ENCODE measurements at regions not wholly inside any gene's neighbourhood (a gene's known extent, or its start where the extent isn't known, plus 50 kb on each side); places are given as distances from the start of the nearest gene placed in this dataset.
"Not testable (repeated sequence)": the region's sequence is repeated elsewhere in the genome, so short reads cannot be mapped to it uniquely, and the experiment has no call there.

DNA sequence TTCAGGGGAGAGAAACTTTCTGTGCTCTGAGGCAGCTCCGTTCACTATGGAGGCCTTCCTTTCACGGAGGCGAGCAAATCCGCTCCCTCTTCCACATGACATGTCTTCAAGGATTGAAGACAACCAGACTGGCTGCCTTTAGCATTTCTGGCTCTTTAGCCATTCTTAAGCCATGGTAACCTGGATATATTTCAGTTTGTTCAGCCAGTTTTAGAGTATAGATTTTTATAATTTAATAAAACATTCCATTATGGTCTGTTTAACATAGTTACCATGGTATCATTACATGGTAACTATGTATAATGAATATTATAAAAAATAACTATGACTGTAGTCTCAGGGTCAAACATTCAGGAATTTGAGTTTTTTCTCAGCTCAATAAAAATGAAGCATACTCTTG is 54.2 kb upstream of the NFIA start:
- DNase-seq = no peak

DNA sequence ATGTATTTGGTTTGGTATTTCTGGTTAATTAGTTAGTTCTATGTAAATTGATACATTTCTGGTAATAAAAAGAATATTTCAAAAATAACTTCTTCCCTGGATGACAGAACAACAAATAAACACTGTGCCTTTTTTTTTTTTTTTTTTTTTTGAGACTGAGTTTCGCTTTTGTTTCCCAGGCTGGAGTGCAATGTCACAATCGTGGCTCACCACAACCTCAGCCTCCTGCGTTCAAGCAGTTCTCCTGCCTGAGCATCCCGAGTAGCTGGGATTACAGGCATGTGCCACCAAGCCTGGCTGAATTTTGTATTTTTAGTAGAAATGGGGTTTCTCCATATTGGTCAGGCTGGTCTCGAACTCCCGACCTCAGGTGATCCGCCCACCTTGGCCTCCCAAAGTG is 64.3 kb upstream of the NFIA start:
- DNase-seq = not testable (repeated sequence)

DNA sequence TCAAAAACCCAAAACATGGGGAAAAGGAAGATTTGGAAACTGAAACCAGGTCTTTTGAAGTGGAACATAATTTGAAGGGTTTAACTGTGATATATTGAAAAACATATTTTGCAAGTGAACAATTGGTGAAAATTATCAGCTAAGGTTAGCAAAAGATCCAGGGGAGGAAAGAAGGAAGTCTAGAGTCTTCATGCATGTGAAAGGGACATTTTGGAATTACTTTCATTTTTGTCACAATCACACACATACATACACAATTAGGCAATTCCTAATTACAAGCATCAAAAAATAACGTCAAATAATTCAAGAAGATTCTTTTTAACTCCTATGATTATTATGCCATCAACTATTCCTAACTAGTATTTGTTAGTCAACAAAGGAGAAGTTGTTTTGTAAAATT is 64.7 kb upstream of the NFIA start:
- no peak for DNase-seq

DNA sequence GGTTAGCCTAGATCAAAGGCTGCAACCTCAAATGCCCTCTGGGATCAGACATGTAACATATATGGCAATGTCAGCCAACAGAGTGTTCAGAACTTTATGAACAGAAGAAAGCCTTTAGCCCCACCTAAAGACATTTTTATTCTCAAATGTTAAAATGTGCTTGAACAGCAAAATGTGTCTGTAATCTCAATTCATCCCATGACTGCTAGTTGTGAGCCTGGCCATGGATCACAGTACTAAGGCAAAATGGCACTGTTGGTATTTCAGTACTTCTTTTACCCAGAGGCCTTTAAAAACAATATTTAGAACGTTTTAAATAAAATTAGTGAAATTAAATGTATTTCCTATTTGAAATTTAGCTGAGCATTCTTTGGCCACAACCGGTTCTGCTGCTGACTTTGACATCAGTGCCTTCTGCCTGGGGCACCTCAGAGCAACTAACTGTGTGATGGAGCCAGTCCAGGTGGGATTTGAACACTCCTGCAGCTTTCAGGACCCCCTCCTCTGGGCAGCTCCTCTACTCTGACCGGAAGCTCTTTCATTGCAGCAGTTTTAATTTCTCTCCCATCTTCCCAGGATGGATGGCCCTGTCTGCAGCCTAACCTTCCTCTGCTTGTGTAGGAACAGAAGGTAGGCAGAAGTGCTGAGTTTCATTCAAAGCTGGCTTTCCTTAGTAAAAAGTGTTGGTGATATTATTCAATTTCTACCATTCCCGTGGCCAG is 68.3 kb upstream of the NFIA start:
- no peak for DNase-seq

DNA sequence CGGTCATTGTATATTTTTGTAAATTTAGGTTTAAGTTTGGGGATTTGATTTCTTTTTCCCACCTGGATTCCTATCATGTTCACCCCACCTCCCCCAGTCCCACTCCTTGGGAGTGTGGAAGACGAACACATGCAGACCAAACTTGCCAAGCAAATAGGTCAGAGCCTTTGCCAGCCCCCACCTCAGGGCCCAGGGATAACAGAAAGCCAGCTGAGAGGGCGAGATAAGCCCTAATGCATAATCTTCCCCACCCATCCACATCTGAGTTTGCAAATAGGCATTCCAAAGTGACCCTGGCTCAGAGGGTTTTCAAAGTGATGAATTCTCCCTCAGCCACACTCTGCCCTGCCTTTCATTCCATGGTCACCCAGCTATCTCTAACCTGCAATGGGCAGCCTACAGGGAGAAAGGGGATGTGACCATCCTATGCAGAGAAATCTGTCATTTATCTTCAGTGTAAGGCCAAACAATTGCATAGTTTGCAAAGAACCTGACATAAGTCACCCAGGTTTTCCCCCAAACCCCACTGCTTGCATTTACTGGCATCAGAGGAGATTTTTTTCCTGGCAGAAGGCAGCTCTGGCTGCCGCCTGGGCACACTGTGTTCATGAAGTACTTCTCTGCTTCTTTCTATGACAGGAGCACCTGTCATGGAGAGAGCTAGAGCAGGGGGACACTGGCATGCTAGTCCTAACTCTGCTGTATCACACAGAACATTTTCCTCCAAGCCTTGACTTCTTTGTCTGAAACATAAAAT is 69.0 kb upstream of the NFIA start:
- no peak for DNase-seq

DNA sequence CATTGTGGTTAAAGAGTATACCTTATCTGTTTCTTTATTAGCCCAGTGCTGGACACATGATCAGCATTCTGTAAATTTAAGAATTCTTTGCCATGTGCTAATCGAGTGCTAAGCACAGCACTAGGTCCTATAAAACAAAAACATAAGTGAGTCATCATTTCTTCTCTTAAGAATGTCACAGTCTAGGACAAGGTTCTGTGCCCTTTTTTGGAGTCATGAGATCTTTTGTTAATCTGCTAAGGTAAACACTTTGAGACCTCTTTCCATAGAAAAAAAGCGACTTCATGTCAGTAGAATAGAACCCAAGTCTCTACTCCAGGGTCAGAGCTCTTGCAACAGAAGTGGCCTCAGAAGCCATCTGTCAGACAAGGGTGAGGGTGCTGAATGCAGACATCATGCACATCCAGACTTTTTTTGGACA is 70.0 kb upstream of the NFIA start:
- peak in 2 of 3 experiments; percentile 16 to 55 for DNase-seq

DNA sequence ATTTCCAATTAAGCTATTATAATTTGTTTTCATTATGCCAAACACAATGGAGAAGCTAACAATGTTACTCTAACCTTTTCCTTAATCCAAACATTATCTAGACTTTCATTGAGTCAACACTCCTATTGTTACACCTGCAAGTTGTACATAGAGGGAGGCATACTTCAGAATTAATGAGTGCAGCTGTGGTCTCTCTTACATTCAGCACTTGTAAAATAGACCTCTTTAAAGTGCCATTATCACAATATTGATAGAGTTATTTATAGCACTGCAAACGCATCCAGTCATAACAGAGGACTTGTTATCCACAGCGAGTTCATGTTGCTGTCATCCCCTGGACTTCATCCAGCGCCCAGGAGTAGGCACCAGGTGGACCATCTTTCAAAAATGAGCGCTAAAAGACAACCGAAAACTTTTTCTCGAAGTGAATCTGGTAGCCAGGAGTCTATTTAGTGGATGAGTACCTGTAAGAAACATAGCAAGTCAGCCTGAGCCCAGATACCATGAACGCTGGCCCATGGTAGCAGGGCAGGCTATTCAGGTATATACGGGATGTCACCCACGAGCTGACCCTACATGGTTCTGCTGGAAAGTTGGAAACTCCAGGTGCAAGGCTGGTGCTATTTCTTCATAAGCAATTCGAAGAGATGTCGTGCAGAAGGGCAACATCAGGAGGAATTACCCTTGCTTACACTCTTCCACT is 70.6 kb upstream of the NFIA start:
- DNase-seq = peak; percentile 74 to 97 (median 87)

DNA sequence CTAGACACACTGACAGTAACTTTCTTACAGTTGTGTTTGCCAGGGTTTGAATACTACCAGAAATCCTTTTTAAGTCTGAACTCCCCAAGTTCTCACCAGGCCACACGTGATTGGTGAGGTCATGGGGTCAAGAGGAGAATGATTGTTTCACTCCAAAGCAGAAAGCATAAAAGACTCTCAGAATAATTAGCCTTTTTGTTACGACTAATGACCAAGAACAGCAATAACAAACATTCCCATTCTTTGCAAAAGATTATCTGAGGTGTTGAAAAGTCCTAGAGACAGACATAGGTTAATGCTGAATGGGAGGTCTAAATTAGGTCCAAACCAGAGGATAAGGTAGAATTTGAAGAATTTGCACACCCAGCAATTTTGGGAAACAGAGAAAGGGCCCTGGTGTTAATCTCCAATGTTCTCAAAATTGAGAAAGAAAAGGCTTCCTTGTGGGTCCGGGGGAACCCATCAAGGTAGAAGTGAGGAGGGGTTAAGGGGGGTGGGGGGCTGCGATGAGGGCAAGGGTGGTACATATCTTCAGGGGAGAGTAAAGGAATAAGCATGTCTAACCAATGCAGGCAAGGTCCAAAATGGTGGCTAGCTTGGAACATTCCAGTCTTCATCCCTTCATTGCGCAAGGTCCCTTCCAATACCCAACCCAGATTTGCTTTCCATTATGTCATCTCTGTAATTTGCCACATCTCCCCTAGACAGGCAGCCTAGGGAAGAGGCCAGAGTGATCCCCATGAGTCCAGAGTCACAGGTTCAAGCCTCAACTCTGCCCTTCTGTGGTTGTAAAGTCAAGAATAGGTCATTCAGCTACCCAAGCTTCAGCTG is 74.6 kb upstream of the NFIA start:
- DNase-seq = peak in 1 of 3 experiments; percentile 33

DNA sequence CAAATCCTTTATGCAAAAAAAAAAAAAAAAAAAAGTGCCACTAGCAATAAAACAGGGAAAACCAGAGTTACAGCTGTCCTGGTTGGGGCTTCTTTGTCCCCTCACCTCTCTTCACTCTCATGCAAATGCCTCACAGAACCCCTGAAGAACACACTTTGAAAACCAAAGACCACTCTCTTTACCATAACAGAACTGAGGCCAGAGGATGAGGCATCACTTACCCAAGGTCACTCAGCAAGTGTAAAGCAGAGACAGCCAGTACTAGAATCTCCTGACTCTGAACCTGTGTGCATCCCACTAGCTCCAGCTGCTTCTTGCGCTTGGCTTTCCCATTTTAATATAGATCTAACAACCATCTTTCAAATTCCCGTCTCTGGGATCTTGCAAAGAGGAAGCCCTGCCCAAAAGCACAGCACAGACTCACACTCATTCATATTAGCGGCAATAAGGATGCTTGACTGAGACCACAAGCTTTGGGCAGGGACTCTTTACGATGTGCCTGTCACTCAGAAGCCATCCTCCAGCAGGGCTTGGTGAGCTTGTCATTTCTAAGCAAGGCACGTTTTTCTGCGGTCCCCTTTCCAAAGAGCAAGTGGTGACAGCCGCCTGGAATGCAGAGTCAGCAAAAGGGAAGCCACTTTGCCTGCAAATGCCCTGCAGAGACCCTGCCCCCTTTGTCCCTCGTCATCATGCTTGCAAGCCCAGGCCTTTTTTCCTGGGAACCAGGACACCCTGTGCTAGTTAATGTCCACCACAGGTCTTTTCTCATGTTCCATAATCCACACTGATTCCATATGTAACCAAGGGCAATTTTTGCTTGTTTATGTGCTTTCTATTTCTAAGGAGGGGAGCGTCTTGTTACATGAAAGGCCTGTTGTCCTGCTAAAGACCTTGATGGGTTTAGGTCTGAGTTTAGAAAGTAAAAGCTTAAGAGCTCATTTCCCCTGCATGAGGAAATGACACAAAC is 76.5 kb upstream of the NFIA start:
- peak in 1 of 3 experiments; percentile 57 for DNase-seq

DNA sequence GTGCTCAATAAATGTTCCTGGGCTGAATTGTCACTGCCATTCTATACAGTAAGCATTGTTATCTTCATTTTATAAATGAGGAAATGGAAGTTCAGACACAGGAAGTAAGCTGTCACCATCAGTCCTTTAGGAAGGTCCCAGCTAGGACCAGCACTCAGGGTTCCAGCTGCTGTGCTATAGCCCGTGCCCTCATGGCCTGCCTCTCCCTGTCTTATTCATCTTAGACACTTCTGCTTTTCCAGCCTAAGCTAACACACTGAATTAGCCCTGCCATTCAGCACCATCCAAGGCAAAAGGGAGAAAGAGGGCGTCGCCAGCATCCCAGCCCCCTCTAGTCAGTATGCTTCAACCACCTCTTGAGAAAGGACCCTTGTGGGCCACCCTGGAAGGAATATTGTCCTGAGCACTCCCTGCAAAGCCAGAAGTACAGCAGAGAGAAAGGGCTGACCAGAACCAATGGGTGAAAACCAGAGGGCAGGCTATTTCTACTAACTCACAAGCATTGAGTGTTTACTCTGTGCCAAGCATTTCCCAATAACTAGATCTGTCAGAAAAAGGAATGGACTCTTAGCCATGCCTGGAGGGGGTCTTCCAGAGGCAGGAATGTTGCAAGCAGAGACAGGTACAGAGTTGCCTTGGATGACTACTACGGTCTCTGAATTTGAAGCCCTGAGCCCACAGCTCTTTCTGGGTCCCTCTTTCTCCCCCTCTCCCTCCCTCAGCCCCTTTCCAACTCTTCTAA is 77.9 kb upstream of the NFIA start:
- DNase-seq = no peak

DNA sequence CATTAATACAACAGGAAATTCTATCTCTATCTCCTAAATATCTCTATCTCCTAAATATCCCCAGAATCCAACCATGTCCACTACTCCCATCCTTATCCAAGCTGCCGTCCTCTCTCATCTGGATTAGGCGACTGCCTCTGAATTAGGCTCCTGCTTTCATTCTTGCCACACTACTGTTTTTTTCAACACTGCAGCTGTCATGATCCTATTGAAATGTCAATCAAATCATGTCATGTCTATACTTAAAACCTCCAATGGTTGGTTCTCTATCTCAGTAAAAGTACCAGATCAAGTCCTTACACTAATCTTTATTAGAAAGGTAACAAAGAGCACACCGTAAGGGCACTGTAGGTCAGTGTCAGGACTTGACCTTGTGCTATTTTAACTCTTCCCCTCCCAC is 82.0 kb upstream of the NFIA start:
- DNase-seq = no peak

DNA sequence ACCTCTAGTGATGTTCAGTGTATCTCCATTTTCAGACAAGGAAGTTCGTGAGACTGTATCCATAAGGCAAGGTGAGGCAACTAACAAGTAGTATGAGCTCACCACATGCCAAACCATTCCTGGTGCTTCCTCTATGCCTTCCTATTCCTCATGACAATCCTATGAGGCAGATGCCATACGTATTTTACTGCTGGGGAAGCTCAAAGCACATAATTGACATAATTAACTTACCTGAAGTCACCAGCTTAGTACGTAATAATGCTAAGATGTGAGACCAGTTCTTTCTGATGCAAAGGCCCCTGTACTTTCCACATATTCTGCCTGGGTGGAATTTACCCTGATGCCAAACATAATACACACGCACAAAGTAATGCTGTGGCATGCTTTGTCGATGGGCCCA is 83.6 kb upstream of the NFIA start:
- DNase-seq = peak in 2 of 3 experiments; percentile 44 to 46

DNA sequence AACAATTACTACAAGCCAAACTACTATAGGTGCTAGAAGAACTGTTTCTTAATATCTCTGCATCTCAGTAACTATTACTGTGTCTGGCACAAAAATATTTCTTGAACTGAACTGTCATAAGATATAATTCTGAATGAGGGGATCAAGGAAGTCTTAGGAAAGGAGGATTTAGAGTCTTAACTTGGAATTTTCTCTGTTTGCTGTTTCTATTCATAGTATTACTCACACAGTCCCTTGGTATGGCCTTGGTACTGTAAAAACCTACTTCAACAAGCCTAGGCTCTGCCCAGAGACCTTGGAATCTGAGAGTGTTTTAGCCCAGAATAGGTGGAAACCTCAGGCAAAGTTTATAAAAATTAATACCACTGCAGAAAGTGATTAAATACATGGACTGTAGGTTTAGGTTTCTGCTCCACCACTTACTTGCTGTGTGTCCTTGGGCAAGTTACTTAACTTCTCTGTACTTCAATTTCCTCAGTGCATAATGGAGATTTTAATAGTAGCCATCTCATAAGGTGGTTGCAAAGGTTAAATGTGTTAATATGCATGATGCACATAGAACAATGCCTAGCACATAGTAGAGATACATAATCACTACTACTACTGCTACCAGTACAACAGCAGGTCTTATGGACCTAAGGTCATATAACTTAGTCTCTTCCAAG is 87.4 kb upstream of the NFIA start:
- DNase-seq = no peak

DNA sequence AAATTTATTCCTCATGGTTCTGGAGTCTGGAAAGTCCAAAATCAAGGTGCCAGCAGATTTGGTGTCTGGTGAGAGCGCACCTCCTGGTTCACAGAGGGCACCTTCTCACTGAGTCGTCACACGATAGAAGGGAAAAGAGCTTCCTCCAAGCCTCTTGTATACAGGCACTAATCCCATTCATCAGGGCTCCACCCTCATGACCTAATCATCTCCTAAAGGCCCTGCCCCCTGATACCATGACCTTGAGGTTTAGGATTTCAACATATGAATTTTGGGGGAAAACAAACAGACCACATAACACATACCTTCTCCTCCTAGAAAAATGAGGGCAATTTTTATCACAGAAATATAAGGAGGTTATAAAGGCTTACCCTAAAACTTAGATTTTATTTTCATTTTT is 88.0 kb upstream of the NFIA start:
- no peak for DNase-seq

DNA sequence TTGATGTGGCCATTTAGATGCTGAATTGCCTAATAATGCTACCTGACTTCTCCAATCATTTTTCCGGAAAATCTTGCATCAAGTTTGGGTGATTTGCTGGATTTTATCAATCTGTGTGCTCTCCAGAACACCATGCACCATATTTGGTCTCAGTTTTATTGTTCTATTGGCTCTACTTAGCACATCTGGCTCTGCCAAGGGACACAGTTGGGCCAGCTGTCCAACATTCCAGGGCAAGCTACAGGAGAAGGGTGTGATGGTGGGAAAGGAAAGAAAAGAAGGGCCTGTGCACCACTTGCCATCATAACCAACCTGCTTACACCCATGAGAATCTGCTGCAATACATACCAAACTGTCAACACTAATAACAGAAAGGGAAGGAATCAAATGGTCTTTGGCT is 90.2 kb upstream of the NFIA start:
- no peak for DNase-seq

DNA sequence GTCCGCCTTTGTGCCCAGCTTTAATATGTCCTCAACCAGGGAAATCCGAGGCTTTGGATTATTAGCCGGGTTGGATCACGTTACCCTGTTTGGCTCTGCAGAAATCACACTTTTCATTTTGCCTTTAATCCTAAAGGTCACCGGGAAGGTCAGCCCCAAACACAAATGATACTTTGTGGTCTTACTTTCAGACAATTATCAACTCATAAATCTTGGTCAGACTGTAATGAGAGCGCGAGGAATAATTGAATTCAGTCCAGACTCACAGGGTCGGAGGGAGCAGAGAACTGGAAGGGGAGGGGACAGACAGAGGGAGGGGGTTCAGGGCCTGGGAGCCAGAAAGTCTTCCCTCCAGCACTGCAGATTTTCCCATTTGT is 91.7 kb upstream of the NFIA start:
- peak in 1 of 3 experiments; percentile 19 for DNase-seq

DNA sequence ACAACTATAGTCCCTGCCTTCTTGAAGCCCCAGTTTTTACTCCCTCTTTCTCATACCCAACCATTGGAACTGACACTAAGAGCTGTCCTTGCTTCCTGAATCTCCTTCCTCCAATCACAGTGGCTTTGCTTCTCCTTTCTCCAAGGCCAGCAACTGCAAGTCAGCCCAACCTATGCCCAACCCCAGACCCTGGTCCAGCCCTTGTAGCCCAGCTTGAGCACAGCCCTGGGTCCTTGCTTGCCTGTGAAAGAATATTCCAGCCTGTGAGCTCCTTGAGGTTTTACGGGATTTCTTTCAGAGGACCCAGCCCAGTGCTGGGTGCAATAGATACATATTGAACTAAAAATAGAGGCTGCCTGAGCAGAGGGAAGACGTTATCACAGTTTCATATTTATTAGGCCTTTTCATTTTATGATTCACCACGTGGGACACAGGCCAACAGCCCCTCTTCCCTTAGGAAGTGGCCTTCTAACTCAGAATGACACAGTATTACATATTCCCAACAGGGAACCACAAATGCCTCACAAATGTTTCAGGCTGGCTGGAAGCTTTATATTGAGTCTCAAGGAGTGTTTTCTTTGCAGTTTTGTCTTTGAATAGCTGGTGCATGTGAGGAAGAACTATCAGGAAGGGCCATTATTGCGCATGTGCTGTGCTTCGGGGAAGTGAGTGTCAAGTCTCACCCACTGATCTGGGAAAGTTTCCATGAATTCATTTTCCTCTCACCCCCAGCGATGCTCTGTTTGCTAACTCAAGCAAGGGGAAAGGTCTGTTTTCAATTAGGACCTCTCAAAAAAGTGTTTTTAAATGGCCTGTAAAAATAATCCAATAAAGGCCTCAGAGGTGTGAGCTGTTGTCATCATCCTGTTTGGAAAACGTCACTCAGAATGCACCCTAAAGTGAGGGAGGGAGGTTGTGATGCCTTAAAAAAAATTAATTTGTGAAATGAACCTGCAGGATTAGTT is 92.3 kb upstream of the NFIA start:
- DNase-seq = no peak

DNA sequence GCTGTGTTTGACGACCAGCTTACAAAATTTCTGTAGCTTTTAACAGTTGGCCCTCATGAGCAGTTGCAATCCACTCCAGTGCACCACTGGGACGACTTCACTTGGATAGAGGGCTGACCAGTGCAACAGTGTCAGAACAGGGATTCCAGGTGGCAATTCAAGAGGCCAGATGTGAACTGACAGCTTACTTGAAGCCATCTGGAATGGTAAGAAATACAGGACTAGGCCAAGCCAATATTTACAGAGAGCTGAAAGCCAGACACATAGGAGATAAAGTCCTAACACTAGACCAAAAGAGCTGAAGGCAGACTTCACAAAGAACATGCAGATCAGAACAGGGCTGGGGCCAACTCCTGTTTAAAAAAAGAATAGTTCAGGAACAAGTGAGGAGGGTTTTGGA is 93.5 kb upstream of the NFIA start:
- no peak for DNase-seq

DNA sequence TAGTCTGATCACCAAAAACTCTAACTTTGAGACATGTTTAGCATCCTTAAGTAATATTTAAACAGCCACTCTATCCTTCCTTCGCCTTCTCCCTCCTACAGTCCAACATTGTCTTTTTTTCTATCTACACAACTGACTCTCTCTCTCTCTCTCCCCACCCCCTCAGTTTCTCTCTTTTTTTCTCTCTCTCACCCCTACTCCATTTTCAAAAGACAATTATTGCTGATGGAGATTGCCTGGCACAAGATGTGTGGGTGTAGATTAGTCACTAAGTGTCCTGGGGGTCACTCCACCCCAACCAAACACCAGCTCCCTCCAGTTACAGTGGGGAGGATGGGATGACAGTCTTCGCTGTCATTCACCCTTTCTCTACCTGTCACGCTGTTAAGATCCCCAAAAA is 94.5 kb upstream of the NFIA start:
- no peak for DNase-seq

Data from NCI-H1417 (cell line).